Transverse colon (tissue), 4 donors: ENCODE measurements at regions not wholly inside any gene's neighbourhood (a gene's known extent, or its start where the extent isn't known, plus 50 kb on each side); places are given as distances from the start of the nearest gene placed in this dataset.

Experiments
- CTCF ChIP-seq, 5 experiments: fragments of 200-600 bp in 3 of 5; fragments of 450-650 bp in 2 of 5; sonication (generic) in 3 of 5; IDR thresholded peaks; 1 replicate in 2 of 5; 2 replicates in 3 of 5; pipeline ENCODE4 v1.5.1; 2016 to 2017; ENCODE audit warnings: antibody characterized with exemption in 5 of 5, inconsistent platforms in 3 of 5, mild to moderate bottlenecking in 2 of 5, moderate library complexity in 1 of 5
- EP300 ChIP-seq: sonication (generic); formaldehyde crosslinking; IDR thresholded peaks from one replicate; pipeline ENCODE4 v1.6.1; 2017; ENCODE audit warnings: antibody characterized with exemption, low read depth
- POLR2A ChIP-seq: fragments of 450-650 bp; IDR thresholded peaks from one replicate; pipeline ENCODE4 v1.6.1; 2016; ENCODE audit warnings: antibody characterized with exemption, mild to moderate bottlenecking, moderate library complexity
- POLR2AphosphoS5 ChIP-seq, 3 donors: sonication (generic); formaldehyde crosslinking; IDR thresholded peaks; one replicate each; pipeline ENCODE4 v1.6.1; 2016; ENCODE audit warnings: antibody characterized with exemption in 3 of 3

DNA sequence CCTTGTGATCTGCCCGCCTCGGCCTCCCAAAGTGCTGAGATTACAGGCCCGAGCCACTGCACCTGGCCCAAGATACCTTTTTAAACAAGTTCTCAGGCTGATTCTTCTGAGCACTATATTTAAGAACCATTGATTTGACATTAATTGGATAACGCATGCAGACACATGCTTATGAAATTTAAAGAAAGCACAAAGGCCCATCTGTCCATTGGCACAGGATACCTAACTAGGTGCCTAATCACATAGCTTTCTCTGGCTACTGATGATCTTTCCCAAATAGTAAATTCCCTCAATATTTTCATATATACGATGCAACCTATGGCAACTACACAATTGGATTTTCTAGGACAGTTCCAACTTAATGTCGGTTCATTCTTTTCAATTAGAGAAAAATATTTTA lies 62.5 kb upstream of the STAM2 start:
- TF ChIP-seq CTCF (IDR thresholded peaks at IDR 0.05) (no peak), POLR2AphosphoS5 (IDR thresholded peaks at IDR 0.05) (no peak), EP300 (no peak), POLR2A (no peak)
